Loucy (cell line): ENCODE measurements at regions not wholly inside any gene's neighbourhood (a gene's known extent, or its start where the extent isn't known, plus 50 kb on each side); places are given as distances from the start of the nearest gene placed in this dataset.

Experiments
- H2AFZ ChIP-seq: fragments of 200-600 bp; sonication (generic); 2 replicates; pipeline ENCODE4 v1.6.0; 2016; ENCODE audit warnings: antibody characterized with exemption, mild to moderate bottlenecking, low read length, moderate library complexity
- H3F3A ChIP-seq: fragments of 200-600 bp; 2 replicates; pipeline ENCODE4 v1.6.0; 2016; ENCODE audit warnings: antibody characterized with exemption, low read depth, mild to moderate bottlenecking
- H3K27me3 ChIP-seq: fragments of 200-600 bp; sonication (generic); 2 replicates; pipeline ENCODE4 v1.6.1; 2014; ENCODE audit warnings: low read length, mild to moderate bottlenecking; ENCODE audit not compliant: insufficient read depth, poor library complexity, severe bottlenecking
- H3K36me3 ChIP-seq: fragments of 200-600 bp; sonication (generic); 2 replicates; pipeline ENCODE4 v1.6.1; 2016; ENCODE audit warnings: low read length; ENCODE audit not compliant: insufficient read depth
- H3K4me1 ChIP-seq: fragments of 200-600 bp; sonication (generic); 2 replicates; pipeline ENCODE4 v1.5.1; 2014; ENCODE audit warnings: low read length, mild to moderate bottlenecking; ENCODE audit not compliant: insufficient read depth, poor library complexity, severe bottlenecking
- H3K4me2 ChIP-seq: fragments of 200-600 bp; sonication (generic); 2 replicates; pipeline ENCODE4 v1.6.0; 2014; ENCODE audit warnings: antibody characterized with exemption, low read length, low read depth, mild to moderate bottlenecking; ENCODE audit not compliant: poor library complexity, severe bottlenecking
- H3K4me3 ChIP-seq: fragments of 200-600 bp; sonication (generic); 2 replicates; pipeline ENCODE4 v1.5.1; 2014; ENCODE audit warnings: low read length, mild to moderate bottlenecking, mixed read lengths; ENCODE audit not compliant: poor library complexity, severe bottlenecking
- H3K79me2 ChIP-seq: fragments of 200-600 bp; sonication (generic); 2 replicates; pipeline ENCODE4 v1.6.1; 2014; ENCODE audit warnings: low read length; ENCODE audit not compliant: insufficient read depth
- H3K9ac ChIP-seq: fragments of 200-600 bp; sonication (generic); 2 replicates; pipeline ENCODE4 v1.6.0; 2014; ENCODE audit warnings: mild to moderate bottlenecking, low read depth, low read length, moderate library complexity; ENCODE audit not compliant: poor library complexity, severe bottlenecking
- H3K9me2 ChIP-seq: fragments of 200-600 bp; sonication (generic); replicated peaks from 2 replicates; pipeline ENCODE4 v1.6.1; 2016; ENCODE audit warnings: low read depth, low read length, mixed read lengths
- H3K9me3 ChIP-seq: fragments of 200-600 bp; sonication (generic); 2 replicates; pipeline ENCODE4 v1.6.1; 2014; ENCODE audit warnings: mild to moderate bottlenecking, antibody characterized with exemption, low read length, low read depth; ENCODE audit not compliant: insufficient read depth
- H4K20me1 ChIP-seq: fragments of 200-600 bp; sonication (generic); 2 replicates; pipeline ENCODE4 v1.6.0; 2014; ENCODE audit warnings: antibody characterized with exemption, low read length, mild to moderate bottlenecking; ENCODE audit not compliant: insufficient read depth, poor library complexity, severe bottlenecking
- CTCF ChIP-seq: fragments of 200-600 bp; sonication (generic); conservative IDR thresholded peaks from 2 replicates; pipeline ENCODE4 v1.5.1; 2014; ENCODE audit warnings: mild to moderate bottlenecking, antibody characterized with exemption, low read length
- EZH2phosphoT487 ChIP-seq: fragments of 200-600 bp; IDR thresholded peaks from 2 replicates; pipeline ENCODE4 v1.6.1; 2018; ENCODE audit warnings: antibody characterized with exemption, mild to moderate bottlenecking, moderate library complexity, borderline replicate concordance

GRCh38 chr9:89926691-89927220 lies 321.9 kb downstream of the GADD45G start:
- Histone ChIP-seq H3K9ac (no peak overlapping the region), H3K79me2 (no peaks in the 10 kb centered on the region), H2AFZ (no peak overlapping the region), H3F3A (no peaks in the 10 kb centered on the region), H3K36me3 (no peaks in the 10 kb centered on the region), H3K4me1 (peaks cover 8% of the 10 kb centered on the region), H3K4me2 (no peak overlapping the region), H3K4me3 (no peak overlapping the region), H3K27me3 (no peaks in the 10 kb centered on the region), H3K9me3 (no peaks in the 10 kb centered on the region), H3K9me2 (no peaks in the 10 kb centered on the region), H4K20me1 (no peaks in the 10 kb centered on the region)
- TF ChIP-seq EZH2phosphoT487 (no peak), CTCF (no peak)

GRCh38 chr9:89928106-89928505 lies 323.3 kb downstream of the GADD45G start:
- TF ChIP-seq CTCF (no peak), EZH2phosphoT487 (no peak)
- Histone ChIP-seq H3K36me3 (no peaks in the 10 kb centered on the region), H3K4me1 (peaks cover 8% of the 10 kb centered on the region), H3K4me2 (no peak overlapping the region), H3K4me3 (no peak overlapping the region), H3K9me3 (no peaks in the 10 kb centered on the region), H3K9me2 (no peaks in the 10 kb centered on the region), H4K20me1 (no peaks in the 10 kb centered on the region), H3K79me2 (no peaks in the 10 kb centered on the region), H3K27me3 (no peaks in the 10 kb centered on the region), H3K9ac (no peak overlapping the region), H2AFZ (no peak overlapping the region), H3F3A (no peaks in the 10 kb centered on the region)

- Histone ChIP-seq H3K9me3 (no peaks in the 10 kb centered on the region), H3K4me1 (peaks cover 8% of the 10 kb centered on the region), H3F3A (no peaks in the 10 kb centered on the region), H3K79me2 (no peaks in the 10 kb centered on the region), H3K27me3 (no peaks in the 10 kb centered on the region), H4K20me1 (no peaks in the 10 kb centered on the region), H3K9me2 (no peaks in the 10 kb centered on the region), H3K36me3 (no peaks in the 10 kb centered on the region), H3K4me2 (no peak overlapping the region), H2AFZ (no peak overlapping the region), H3K4me3 (no peak overlapping the region), H3K9ac (no peak overlapping the region)
- no peak for TF ChIP-seq EZH2phosphoT487
- no peak for TF ChIP-seq CTCF
These were observed 323.9 kb downstream of the GADD45G start for GRCh38 chr9:89928521-89929275.
